Neural cell (in vitro differentiated cells): ENCODE measurements at regions not wholly inside any gene's neighbourhood (a gene's known extent, or its start where the extent isn't known, plus 50 kb on each side); places are given as distances from the start of the nearest gene placed in this dataset.

Source experiments
- CTCF ChIP-seq: fragments of 450-650 bp; IDR thresholded peaks from 2 replicates; pipeline ENCODE4 v1.5.1; 2014; ENCODE audit warnings: antibody characterized with exemption, mild to moderate bottlenecking, moderate library complexity; ENCODE audit not compliant: poor library complexity, severe bottlenecking
- EP300 ChIP-seq: fragments of 450-650 bp; conservative IDR thresholded peaks from 2 replicates; pipeline ENCODE4 v1.6.1; 2014; ENCODE audit warnings: antibody characterized with exemption, mild to moderate bottlenecking, moderate library complexity; ENCODE audit not compliant: poor library complexity, severe bottlenecking
- EZH2 ChIP-seq: fragments of 200-600, 300-800 bp; shearing (Covaris generic), sonication (generic); IDR thresholded peaks from 2 replicates; pipeline ENCODE4 v1.6.1; 2014; ENCODE audit warnings: antibody characterized with exemption, low read length, borderline replicate concordance, mild to moderate bottlenecking; ENCODE audit not compliant: insufficient read depth, poor library complexity, severe bottlenecking
- MXI1 ChIP-seq: fragments of 450-650 bp; conservative IDR thresholded peaks from 2 replicates; pipeline ENCODE4 v1.6.1; 2014; ENCODE audit warnings: antibody characterized with exemption, mild to moderate bottlenecking; ENCODE audit not compliant: poor library complexity, severe bottlenecking
- REST ChIP-seq: IDR thresholded peaks from 2 replicates; pipeline ENCODE4 v1.6.1; 2012; ENCODE audit warnings: borderline replicate concordance
- TAF1 ChIP-seq: IDR thresholded peaks from 2 replicates; pipeline ENCODE4 v1.6.1; 2012; ENCODE audit warnings: low read depth

GRCh38 chr4:35734381-35735098, 509.8 kb downstream of the ARAP2 start:
- TF ChIP-seq CTCF (no peak), EZH2 (no peak), EP300 (no peak), MXI1 (no peak), TAF1 (no peak), REST (no peak)
